HG03060 (cell line): ENCODE measurements at regions not wholly inside any gene's neighbourhood (a gene's known extent, or its start where the extent isn't known, plus 50 kb on each side); places are given as distances from the start of the nearest gene placed in this dataset.

ENCODE experiments used
- ATAC-seq: cut with Tn5 transposase; IDR thresholded peaks from one replicate; pipeline ENCODE4 v1.9.1; 2021; ENCODE audit warnings: low read depth, moderate number of reproducible peaks; ENCODE audit not compliant: unreplicated experiment

DNA sequence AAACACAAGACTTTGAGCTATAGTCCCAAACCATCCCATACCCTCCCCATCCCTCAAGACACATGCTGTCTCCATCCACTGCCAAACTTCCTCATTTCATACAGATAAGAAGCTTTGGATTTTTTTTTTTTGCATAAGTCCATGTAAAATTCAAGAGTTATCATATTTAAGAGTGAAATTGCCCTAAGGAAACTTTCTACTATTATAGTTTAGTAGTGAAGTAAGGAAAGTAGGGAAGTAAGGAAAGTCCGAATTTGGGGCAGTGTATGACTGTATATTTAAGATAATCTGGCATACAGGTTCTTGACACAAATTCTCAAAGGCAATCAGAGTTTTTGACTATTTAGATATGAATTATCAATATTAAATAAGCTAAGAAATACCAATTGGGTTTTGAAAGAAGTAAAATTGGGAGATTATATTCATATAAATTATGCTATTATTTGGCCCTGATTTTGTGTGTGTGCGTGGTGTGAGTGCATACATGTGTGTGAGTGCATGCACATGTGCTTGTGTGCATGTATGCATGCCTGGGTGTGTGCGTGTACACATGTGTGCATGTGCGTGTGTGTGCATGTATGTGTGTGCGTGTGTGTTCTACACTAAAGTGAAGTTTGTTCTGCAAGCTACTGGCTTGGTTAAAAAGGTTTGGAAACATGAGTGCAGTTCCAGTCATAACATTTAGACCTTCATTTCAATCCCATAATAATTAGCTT is 83.6 kb upstream of the MBNL1 start:
- no peak for ATAC-seq

- ATAC-seq = no peak
Observed at GRCh38 chr3:152185891-152186630, 82.7 kb upstream of the MBNL1 start.

DNA sequence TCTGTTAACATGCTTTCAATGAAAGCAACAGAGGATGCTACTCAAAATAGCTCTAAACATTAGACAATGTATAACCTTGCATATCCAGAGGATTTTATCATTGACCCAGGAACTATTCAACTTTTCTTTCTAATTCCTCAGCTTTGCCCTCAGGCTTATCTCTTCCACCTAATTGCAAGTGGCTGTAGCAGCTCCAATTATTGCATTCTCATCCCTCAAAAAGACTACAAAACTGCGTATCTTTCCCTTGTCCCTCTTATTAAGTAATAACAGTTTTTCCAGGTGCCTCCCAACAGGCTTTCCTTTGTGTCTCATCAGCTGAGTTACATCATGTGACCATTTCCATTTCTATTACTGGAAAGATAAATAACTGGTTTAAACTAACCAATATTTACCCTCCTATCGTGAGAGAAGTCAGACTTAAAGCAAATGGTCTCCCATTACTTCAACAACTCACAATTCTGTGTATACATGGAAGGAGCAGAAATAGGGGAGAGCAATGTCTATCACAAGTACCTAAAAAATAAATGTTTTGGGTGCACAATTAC is 78.0 kb upstream of the MBNL1 start:
- ATAC-seq = no peak

DNA sequence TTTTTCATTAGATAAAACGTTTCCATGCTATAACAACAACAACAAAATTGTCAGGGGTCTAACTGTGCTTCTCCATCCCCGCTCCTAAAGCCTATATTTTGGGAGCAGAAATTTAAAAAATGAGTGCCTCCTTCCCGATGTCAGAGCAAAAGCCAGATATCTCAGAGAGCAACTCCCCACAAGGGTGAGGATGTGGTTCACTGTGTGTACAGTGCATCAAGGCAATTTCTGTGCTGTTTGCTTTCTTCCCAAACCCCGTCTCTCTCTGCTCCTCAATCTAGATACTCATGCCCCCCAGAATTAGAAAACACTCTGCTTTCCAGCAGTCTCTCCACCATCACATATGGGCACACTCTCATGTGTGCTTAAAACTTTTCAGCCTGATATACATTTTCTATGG is 76.7 kb upstream of the MBNL1 start:
- ATAC-seq = no peak

DNA sequence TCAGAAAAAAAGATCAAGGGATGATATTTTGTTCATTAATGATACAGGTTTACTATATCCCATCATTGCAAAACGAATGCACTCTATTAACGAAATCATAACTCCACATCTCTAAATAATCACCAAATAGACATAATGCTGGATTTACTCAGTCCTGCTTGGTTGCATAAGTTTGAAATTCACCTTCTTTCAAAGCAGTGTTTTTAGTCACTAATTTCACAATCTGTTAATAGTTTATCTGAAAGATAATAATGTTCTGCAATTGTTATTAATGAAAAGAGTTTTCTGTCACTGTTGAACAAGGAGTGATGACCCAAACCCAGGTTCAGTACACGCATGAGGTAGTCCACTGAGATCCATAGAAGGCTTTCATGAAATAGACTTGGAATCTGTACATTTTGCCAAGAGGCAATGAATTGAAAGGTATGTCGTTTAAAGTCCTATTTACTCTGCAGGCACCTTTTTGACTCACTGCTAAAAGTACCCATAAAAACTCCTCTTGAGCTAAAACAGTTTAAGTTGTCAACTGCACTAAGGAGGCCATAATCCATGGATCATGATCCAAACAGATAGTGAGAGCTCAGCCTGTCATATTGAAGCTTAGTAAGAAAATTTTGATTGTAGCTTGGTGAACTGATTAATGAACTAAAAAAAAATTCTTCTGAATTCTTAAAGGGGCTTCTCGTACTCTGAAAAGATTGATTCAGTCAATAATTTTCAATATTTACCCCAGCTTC is 75.6 kb upstream of the MBNL1 start:
- no peak for ATAC-seq

DNA sequence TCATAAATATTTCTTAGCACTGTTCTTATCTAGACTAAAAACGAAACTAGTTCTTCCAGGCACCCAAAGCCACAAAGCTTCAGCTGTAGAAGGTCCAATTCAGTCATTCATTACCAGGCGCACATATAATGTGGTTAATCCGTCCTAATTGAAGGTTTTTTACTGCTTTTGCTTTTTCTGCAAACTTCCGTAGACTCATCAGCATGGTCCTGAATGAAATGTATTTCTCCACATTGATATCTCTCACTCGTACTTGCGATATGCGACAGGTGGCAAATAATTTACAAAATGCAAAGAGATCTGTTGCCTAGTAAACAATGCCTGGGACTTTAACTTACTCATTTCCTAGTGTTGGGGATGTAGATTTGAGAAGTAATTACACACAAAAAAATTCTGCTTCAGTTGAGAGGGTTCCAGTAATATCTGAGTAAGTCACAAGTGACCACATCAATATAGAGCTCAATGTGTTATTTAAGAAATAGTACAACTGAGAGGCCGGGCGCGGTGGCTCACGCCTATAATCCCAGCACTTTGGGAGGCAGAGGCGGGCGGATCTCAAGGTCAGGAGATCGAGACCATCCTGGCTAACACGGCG is 75.0 kb upstream of the MBNL1 start:
- ATAC-seq = peak; percentile 34

GRCh38 chr3:152195206-152195605 is 73.5 kb upstream of the MBNL1 start:
- ATAC-seq = no peak

- peak; percentile 49 for ATAC-seq
Observed at GRCh38 chr3:152196782-152197181, 71.9 kb upstream of the MBNL1 start.

DNA sequence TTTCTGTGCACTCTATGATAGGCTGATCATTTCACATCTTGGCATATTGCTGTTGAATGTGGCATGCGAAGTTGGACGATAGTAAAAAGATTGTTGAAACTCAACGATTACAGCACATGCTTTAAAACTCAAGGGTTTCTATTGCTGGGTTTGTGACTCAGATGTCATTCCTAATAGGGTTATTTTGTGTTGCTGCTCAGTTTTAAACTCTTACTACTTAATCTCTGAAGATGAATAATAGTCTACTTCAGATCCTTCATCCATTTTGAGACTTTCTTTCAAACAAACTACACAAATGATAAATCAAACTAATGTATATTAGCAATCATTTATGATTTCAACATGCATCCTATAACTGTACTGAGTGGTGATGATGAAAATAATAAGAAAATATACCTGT is 71.3 kb upstream of the MBNL1 start:
- no peak for ATAC-seq

DNA sequence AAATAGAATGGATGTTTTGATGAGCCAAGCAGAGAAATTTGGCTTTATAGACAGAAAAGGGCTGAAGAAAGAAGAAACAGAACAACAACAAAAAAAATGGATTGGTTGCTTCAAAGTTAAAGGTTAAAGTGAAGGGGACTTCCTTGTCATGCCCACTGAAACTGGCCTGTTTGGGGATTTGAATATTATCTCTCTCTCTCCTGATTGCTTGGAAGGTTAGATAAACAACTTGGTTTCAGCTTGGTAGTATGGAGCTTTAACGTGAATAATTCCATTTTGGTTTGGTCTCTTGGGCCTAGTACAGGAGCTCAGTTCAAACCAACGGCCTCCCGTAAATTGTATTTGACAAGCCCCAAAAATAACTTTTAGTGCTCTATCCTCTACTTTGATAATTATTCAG is 70.8 kb upstream of the MBNL1 start:
- ATAC-seq = no peak

DNA sequence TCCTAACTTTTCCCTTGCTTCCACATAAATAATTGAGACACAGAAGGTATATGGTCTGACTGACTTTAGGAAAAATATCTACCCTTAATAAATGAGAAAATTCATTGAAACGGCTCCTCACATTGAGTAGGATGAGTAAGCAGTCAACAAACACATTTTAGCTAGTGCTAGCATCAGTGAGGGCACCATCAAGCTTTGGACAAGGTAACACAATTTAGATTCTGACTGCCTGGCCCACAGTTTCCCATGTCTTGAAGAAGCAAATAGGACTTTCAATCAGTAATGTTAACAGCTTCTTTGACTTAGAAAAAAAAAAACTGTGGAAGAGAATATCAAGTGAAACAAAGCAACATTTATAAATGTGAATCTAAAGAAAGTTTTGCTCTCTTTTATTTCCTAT is 70.1 kb upstream of the MBNL1 start:
- no peak for ATAC-seq

GRCh38 chr3:152199102-152199840 is 69.5 kb upstream of the MBNL1 start:
- no peak for ATAC-seq

- ATAC-seq = no peak
Observed at GRCh38 chr3:152200476-152201420, 68.0 kb upstream of the MBNL1 start.

GRCh38 chr3:152202976-152203626 is 65.6 kb upstream of the MBNL1 start:
- ATAC-seq = no peak

GRCh38 chr3:152203652-152204051 is 65.1 kb upstream of the MBNL1 start:
- ATAC-seq = no peak

DNA sequence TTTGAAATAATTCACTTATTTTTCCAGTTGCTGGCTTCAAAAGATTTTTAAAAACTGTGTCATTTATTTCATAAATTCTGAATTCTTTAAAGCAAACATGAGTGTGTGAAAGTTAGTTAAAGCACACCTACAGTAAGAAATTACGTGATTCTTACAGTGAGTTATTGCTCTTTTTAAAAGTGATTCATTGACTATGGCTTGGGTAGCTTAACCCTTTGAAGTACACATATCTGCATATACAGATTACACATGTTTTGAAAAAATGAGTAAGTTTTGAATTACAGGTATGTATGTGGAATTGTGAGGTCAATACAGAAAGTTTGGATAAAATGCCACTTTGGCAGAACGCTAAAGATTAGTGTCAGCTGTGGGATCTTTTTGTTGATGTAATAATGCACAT is 64.5 kb upstream of the MBNL1 start:
- ATAC-seq = no peak

DNA sequence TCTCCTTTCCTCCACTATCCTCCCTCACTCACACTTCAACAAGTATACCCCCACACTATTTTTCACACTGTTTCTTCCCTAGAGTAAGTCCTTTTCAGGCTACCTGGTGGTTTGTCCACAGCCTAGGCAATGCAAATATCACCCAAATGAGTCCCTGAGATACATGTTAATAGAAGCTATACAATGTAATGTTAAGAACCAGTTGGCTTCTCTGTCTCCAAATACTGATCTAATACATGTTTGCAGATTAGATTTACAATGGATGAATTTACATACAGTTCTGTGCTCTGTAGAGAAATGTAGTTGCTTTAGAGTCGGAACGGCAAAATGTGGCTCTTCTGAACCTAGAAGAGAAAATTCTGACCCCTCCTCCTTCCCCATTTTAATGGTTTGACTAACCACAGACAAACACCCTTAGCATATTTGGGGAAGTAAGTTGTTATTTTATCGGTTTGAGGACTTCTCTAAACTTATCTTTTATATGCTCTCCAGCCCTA is 63.6 kb upstream of the MBNL1 start:
- ATAC-seq = peak; percentile 36

GRCh38 chr3:152206243-152206760 is 62.4 kb upstream of the MBNL1 start:
- ATAC-seq = no peak
